ENCODE measurements at regions not wholly inside any gene's neighbourhood (a gene's known extent, or its start where the extent isn't known, plus 50 kb on each side); places are given as distances from the start of the nearest gene placed in this dataset.

GRCh38 chr7:1359681-1360485 is 99.4 kb downstream of the MICALL2 start:
- no peak overlapping the region for H2AFZ ChIP-seq (ENCODE audit: low read depth, low read length)
- no peak for TF ChIP-seq EZH2 (IDR thresholded peaks at IDR 0.05; ENCODE audit: borderline replicate concordance, low read depth, low read length, severe bottlenecking)
- TF ChIP-seq CTCF (IDR thresholded peaks at IDR 0.05; ENCODE audit: borderline replicate concordance, extremely low read depth, low read length, poor library complexity, severe bottlenecking), result no peak
- no peaks in the 10 kb centered on the region for H3K36me3 ChIP-seq (ENCODE audit: insufficient read depth, low read length)
- no peaks in the 10 kb centered on the region for H3K4me1 ChIP-seq (ENCODE audit: insufficient read depth, low read length)
- no peaks in the 10 kb centered on the region for H3K9me3 ChIP-seq (ENCODE audit: insufficient read depth, low read length, severe bottlenecking)
- 0 out of 2 replicates have a peak, but pooled peaks cover 5% of the 10 kb centered on the region for H4K20me1 ChIP-seq (ENCODE audit: insufficient read depth, low read length)
- no peaks in the 10 kb centered on the region for H3K79me2 ChIP-seq (ENCODE audit: insufficient read depth, low read length)
- H3K4me3 ChIP-seq (ENCODE audit: low read depth in 1 of 2, low read length in 2 of 2), result no peak overlapping the region
- no peak for ATAC-seq (ENCODE audit: insufficient read depth, low read depth)
- peaks cover 2% of the 10 kb centered on the region for H3K27me3 ChIP-seq (ENCODE audit: insufficient read depth, low read length, poor library complexity)
- H3K27ac ChIP-seq (ENCODE audit: low read length), result no peak overlapping the region
- H3K4me2 ChIP-seq (ENCODE audit: insufficient read depth, low read length), result no peak overlapping the region
- no peak overlapping the region for H3K9ac ChIP-seq (ENCODE audit: low read depth, low read length)
- DNase-seq, result no peak

DNA sequence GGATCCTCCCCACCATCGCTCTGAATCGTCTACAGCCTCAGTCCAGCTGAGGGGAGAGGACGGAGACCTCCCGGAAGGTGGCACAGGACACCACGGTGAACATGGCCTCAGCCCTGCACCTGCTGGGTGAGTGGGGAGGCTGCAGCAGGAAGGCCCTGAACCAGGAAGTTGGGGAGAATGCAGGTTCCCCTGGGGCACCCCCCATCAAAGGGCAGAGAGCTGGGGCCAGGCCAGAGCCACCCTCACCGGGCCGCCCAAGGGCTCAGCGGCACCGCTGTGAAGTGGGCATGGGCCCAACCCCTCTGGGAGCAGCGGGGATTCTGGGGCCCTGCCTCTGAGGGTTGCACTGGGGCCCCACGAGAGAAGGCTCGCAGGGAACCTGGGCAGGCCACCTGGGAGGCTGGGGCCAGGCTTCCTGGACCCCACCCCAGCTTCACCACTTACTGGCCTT is 98.7 kb downstream of the MICALL2 start:
- H3K27ac ChIP-seq (ENCODE audit: low read length), result no peak overlapping the region
- no peak overlapping the region for H2AFZ ChIP-seq (ENCODE audit: low read depth, low read length)
- H3K9ac ChIP-seq (ENCODE audit: low read depth, low read length), result no peak overlapping the region
- H3K4me2 ChIP-seq (ENCODE audit: insufficient read depth, low read length), result no peak overlapping the region
- no peak for DNase-seq
- H4K20me1 ChIP-seq (ENCODE audit: insufficient read depth, low read length), result 0 out of 2 replicates have a peak, but pooled peaks cover 3% of the 10 kb centered on the region
- no peaks in the 10 kb centered on the region for H3K4me1 ChIP-seq (ENCODE audit: insufficient read depth, low read length)
- ATAC-seq (ENCODE audit: insufficient read depth, low read depth), result no peak
- no peak overlapping the region for H3K4me3 ChIP-seq (ENCODE audit: low read depth in 1 of 2, low read length in 2 of 2)
- H3K36me3 ChIP-seq (ENCODE audit: insufficient read depth, low read length), result no peaks in the 10 kb centered on the region
- H3K27me3 ChIP-seq (ENCODE audit: insufficient read depth, low read length, poor library complexity), result no peaks in the 10 kb centered on the region
- TF ChIP-seq CTCF (IDR thresholded peaks at IDR 0.05; ENCODE audit: borderline replicate concordance, extremely low read depth, low read length, poor library complexity, severe bottlenecking) (no peak), EZH2 (IDR thresholded peaks at IDR 0.05; ENCODE audit: borderline replicate concordance, low read depth, low read length, severe bottlenecking) (no peak)
- H3K9me3 ChIP-seq (ENCODE audit: insufficient read depth, low read length, severe bottlenecking), result no peaks in the 10 kb centered on the region
- no peaks in the 10 kb centered on the region for H3K79me2 ChIP-seq (ENCODE audit: insufficient read depth, low read length)

DNA sequence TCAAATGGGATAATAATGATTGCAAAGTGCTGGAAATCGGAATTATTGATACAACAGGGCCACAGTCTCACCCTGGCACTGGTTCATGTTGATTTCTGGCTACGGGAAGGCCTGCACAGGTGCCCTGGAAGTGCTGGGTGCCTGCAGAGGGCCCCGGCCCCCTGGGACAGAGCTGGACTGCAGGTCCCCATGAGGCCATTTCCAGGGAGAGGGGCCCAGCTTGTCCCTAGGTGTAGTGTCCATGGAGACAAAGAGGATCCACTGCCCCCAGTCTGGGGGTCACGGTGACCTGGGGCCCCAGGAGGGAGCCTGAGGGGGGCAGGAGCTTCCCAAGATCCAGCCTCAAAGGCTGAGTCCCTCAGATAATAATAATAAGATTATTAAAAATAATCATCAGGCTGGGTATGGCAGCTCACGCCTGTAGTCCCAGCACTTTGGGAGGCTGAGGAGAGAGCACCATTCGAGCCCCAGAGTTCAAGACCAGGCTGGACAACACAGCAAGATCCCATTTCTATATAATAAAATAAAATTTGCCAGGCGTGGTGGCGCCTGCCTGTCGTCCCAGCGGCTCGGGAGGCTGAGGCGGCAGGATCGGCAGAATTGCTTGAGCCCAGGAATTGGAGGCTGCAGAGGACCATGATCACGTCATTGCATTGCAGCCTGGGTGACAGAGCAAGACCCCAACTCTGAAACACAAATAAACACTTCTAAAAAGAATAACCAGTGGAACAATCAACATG is 98.1 kb downstream of the MICALL2 start:
- H3K9ac ChIP-seq (ENCODE audit: low read depth, low read length), result no peak overlapping the region
- H3K9me3 ChIP-seq (ENCODE audit: insufficient read depth, low read length, severe bottlenecking), result no peaks in the 10 kb centered on the region
- H3K27ac ChIP-seq (ENCODE audit: low read length), result no peak overlapping the region
- H3K4me1 ChIP-seq (ENCODE audit: insufficient read depth, low read length), result no peaks in the 10 kb centered on the region
- ATAC-seq (ENCODE audit: insufficient read depth, low read depth) (no peak), DNase-seq (no peak)
- H3K4me3 ChIP-seq (ENCODE audit: low read depth in 1 of 2, low read length in 2 of 2), result no peak overlapping the region
- TF ChIP-seq CTCF (IDR thresholded peaks at IDR 0.05; ENCODE audit: borderline replicate concordance, extremely low read depth, low read length, poor library complexity, severe bottlenecking), result no peak
- TF ChIP-seq EZH2 (IDR thresholded peaks at IDR 0.05; ENCODE audit: borderline replicate concordance, low read depth, low read length, severe bottlenecking), result no peak
- no peaks in the 10 kb centered on the region for H4K20me1 ChIP-seq (ENCODE audit: insufficient read depth, low read length)
- no peaks in the 10 kb centered on the region for H3K36me3 ChIP-seq (ENCODE audit: insufficient read depth, low read length)
- H3K27me3 ChIP-seq (ENCODE audit: insufficient read depth, low read length, poor library complexity), result no peaks in the 10 kb centered on the region
- H2AFZ ChIP-seq (ENCODE audit: low read depth, low read length), result no peak overlapping the region
- H3K4me2 ChIP-seq (ENCODE audit: insufficient read depth, low read length), result no peak overlapping the region
- H3K79me2 ChIP-seq (ENCODE audit: insufficient read depth, low read length), result no peaks in the 10 kb centered on the region

All from DND-41 (cell line).